ENCODE measurements at regions not wholly inside any gene's neighbourhood (a gene's known extent, or its start where the extent isn't known, plus 50 kb on each side); places are given as distances from the start of the nearest gene placed in this dataset.

- no peak for DNase-seq (ENCODE audit: low read depth in 1 of 2, low spot score in 2 of 2)
- Histone ChIP-seq H3K27ac (no peak overlapping the region), H3K4me3 (no peak overlapping the region), H3K36me3 (no peaks in the 10 kb centered on the region), H3K9me3 (replicated peaks) (peaks cover 6% of the 10 kb centered on the region), H3K4me1 (replicated peaks) (no peaks in the 10 kb centered on the region), H3K27me3 (replicated peaks) (no peaks in the 10 kb centered on the region)
Observed at GRCh38 chr2:14408695-14409094, 223.8 kb upstream of the LRATD1 start.

- no peak for DNase-seq (ENCODE audit: low read depth in 1 of 2, low spot score in 2 of 2)
- Histone ChIP-seq H3K4me1 (replicated peaks) (no peaks in the 10 kb centered on the region), H3K4me3 (no peak overlapping the region), H3K36me3 (no peaks in the 10 kb centered on the region), H3K27me3 (replicated peaks) (no peaks in the 10 kb centered on the region), H3K27ac (no peak overlapping the region), H3K9me3 (replicated peaks) (no peaks in the 10 kb centered on the region; the same call in 1 of the 2 replicates)
Observed at GRCh38 chr2:14417551-14417950, 215.0 kb upstream of the LRATD1 start.

- DNase-seq (ENCODE audit: low read depth in 1 of 2, low spot score in 2 of 2) = no peak
- Histone ChIP-seq H3K4me3 (no peak overlapping the region), H3K27ac (no peak overlapping the region), H3K36me3 (no peaks in the 10 kb centered on the region), H3K27me3 (replicated peaks) (no peaks in the 10 kb centered on the region), H3K4me1 (replicated peaks) (no peaks in the 10 kb centered on the region), H3K9me3 (replicated peaks) (no peaks in the 10 kb centered on the region; the same call in 1 of the 2 replicates)
Observed at GRCh38 chr2:14418115-14418514, 214.4 kb upstream of the LRATD1 start.

GRCh38 chr2:14420851-14421250 lies 211.7 kb upstream of the LRATD1 start:
- Histone ChIP-seq H3K4me1 (replicated peaks) (no peaks in the 10 kb centered on the region), H3K9me3 (replicated peaks) (peaks cover 8% of the 10 kb centered on the region; the same call in 1 of the 2 replicates), H3K27ac (no peak overlapping the region), H3K4me3 (no peak overlapping the region), H3K36me3 (no peaks in the 10 kb centered on the region), H3K27me3 (replicated peaks) (no peaks in the 10 kb centered on the region)
- no peak for DNase-seq (ENCODE audit: low read depth in 1 of 2, low spot score in 2 of 2)

- no peaks in the 10 kb centered on the region for H3K4me1 ChIP-seq (replicated peaks)
- peaks cover 8% of the 10 kb centered on the region; the same call in 1 of the 2 replicates for H3K9me3 ChIP-seq (replicated peaks)
- H3K4me3 ChIP-seq = no peak overlapping the region
- no peak overlapping the region for H3K27ac ChIP-seq
- DNase-seq (ENCODE audit: low read depth in 1 of 2, low spot score in 2 of 2) = no peak
- no peaks in the 10 kb centered on the region for H3K27me3 ChIP-seq (replicated peaks)
- H3K36me3 ChIP-seq = no peaks in the 10 kb centered on the region
Observed at GRCh38 chr2:14422426-14422825, 210.1 kb upstream of the LRATD1 start.

- H3K4me1 ChIP-seq (replicated peaks) = no peaks in the 10 kb centered on the region
- no peak overlapping the region for H3K4me3 ChIP-seq
- H3K36me3 ChIP-seq = no peaks in the 10 kb centered on the region
- H3K27ac ChIP-seq = no peak overlapping the region
- no peaks in the 10 kb centered on the region for H3K27me3 ChIP-seq (replicated peaks)
- peaks cover 8% of the 10 kb centered on the region; the same call in 1 of the 2 replicates for H3K9me3 ChIP-seq (replicated peaks)
- no peak for DNase-seq (ENCODE audit: low read depth in 1 of 2, low spot score in 2 of 2)
Observed at GRCh38 chr2:14423145-14423906, 209.2 kb upstream of the LRATD1 start.

GRCh38 chr2:14424478-14425390 lies 207.8 kb upstream of the LRATD1 start:
- no peaks in the 10 kb centered on the region for H3K4me1 ChIP-seq (replicated peaks)
- H3K27me3 ChIP-seq (replicated peaks) = no peaks in the 10 kb centered on the region
- H3K9me3 ChIP-seq (replicated peaks) = peaks cover 8% of the 10 kb centered on the region; the same call in 1 of the 2 replicates
- H3K27ac ChIP-seq = no peak overlapping the region
- no peaks in the 10 kb centered on the region for H3K36me3 ChIP-seq
- no peak for DNase-seq (ENCODE audit: low read depth in 1 of 2, low spot score in 2 of 2)
- H3K4me3 ChIP-seq = no peak overlapping the region

GRCh38 chr2:14425869-14426268 lies 206.6 kb upstream of the LRATD1 start:
- no peak overlapping the region for H3K27ac ChIP-seq
- no peak overlapping the region for H3K4me3 ChIP-seq
- no peaks in the 10 kb centered on the region for H3K27me3 ChIP-seq (replicated peaks)
- no peak for DNase-seq (ENCODE audit: low read depth in 1 of 2, low spot score in 2 of 2)
- no peaks in the 10 kb centered on the region for H3K36me3 ChIP-seq
- H3K9me3 ChIP-seq (replicated peaks) = peaks cover 10% of the 10 kb centered on the region; the same call in 1 of the 2 replicates
- H3K4me1 ChIP-seq (replicated peaks) = no peaks in the 10 kb centered on the region

- H3K4me1 ChIP-seq (replicated peaks) = no peaks in the 10 kb centered on the region
- no peak overlapping the region for H3K4me3 ChIP-seq
- H3K27ac ChIP-seq = no peak overlapping the region
- DNase-seq (ENCODE audit: low read depth in 1 of 2, low spot score in 2 of 2) = no peak
- H3K27me3 ChIP-seq (replicated peaks) = no peaks in the 10 kb centered on the region
- no peaks in the 10 kb centered on the region for H3K36me3 ChIP-seq
- H3K9me3 ChIP-seq (replicated peaks) = 0 out of 2 replicates have a peak, but pooled peaks cover 10% of the 10 kb centered on the region
Observed at GRCh38 chr2:14428056-14428455, 204.5 kb upstream of the LRATD1 start.

GRCh38 chr2:14433946-14434495 lies 198.5 kb upstream of the LRATD1 start:
- Histone ChIP-seq H3K27me3 (replicated peaks) (no peaks in the 10 kb centered on the region), H3K27ac (no peak overlapping the region), H3K4me1 (replicated peaks) (no peaks in the 10 kb centered on the region), H3K4me3 (no peak overlapping the region), H3K36me3 (no peaks in the 10 kb centered on the region), H3K9me3 (replicated peaks) (0 out of 2 replicates have a peak, but pooled peaks cover 3% of the 10 kb centered on the region)
- no peak for DNase-seq (ENCODE audit: low read depth in 1 of 2, low spot score in 2 of 2)

- Histone ChIP-seq H3K27me3 (replicated peaks) (no peaks in the 10 kb centered on the region), H3K4me3 (no peak overlapping the region), H3K27ac (no peak overlapping the region), H3K9me3 (replicated peaks) (peaks cover 3% of the 10 kb centered on the region), H3K36me3 (no peaks in the 10 kb centered on the region), H3K4me1 (replicated peaks) (no peaks in the 10 kb centered on the region)
- DNase-seq (ENCODE audit: low read depth in 1 of 2, low spot score in 2 of 2) = no peak
Observed at GRCh38 chr2:14445670-14446069, 186.8 kb upstream of the LRATD1 start.

- Histone ChIP-seq H3K36me3 (no peaks in the 10 kb centered on the region), H3K4me1 (replicated peaks) (no peaks in the 10 kb centered on the region), H3K27ac (no peak overlapping the region), H3K9me3 (replicated peaks) (peaks cover 9% of the 10 kb centered on the region; the same call in 1 of the 2 replicates), H3K27me3 (replicated peaks) (no peaks in the 10 kb centered on the region), H3K4me3 (no peak overlapping the region)
- no peak for DNase-seq (ENCODE audit: low read depth in 1 of 2, low spot score in 2 of 2)
Observed at GRCh38 chr2:14448340-14448739, 184.2 kb upstream of the LRATD1 start.

- Histone ChIP-seq H3K9me3 (replicated peaks) (peaks cover 12% of the 10 kb centered on the region; the same call in 1 of the 2 replicates), H3K4me1 (replicated peaks) (no peaks in the 10 kb centered on the region), H3K27ac (no peak overlapping the region), H3K4me3 (no peak overlapping the region), H3K27me3 (replicated peaks) (no peaks in the 10 kb centered on the region), H3K36me3 (no peaks in the 10 kb centered on the region)
- DNase-seq (ENCODE audit: low read depth in 1 of 2, low spot score in 2 of 2) = no peak
Observed at GRCh38 chr2:14451312-14451711, 181.2 kb upstream of the LRATD1 start.

Measured in SJSA1 (cell line).